ENCODE measurements at regions not wholly inside any gene's neighbourhood (a gene's known extent, or its start where the extent isn't known, plus 50 kb on each side); places are given as distances from the start of the nearest gene placed in this dataset.

DNA sequence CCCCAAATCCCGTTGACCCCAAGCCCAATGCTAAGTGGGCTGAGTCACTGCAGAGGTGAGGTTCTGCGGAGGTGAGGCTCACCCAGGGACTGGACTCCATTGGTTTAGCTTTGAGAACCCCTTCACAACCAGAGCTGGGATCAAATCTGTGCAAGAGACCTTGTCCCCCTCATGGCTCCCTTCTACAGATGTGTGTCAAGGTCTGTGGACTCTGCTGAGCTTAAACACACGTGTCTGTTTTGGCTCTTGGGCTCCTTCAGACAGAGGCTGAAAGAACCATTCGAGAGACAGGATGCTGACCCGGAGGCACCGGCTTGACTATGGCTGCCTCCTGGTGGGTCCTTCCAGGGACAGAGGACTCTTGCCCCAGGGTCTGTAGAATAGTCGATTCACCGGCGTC lies 190.3 kb downstream of the LPIN1 start:
- Mint-ChIP-seq H3K36me3 (peaks cover 4% of the 10 kb centered on the region), H3K4me1 (ENCODE audit: unreplicated experiment) (peaks cover 5% of the 10 kb centered on the region), H3K9me3 (peaks cover 5% of the 10 kb centered on the region), H3K27ac (no peak overlapping the region), H3K4me3 (no peak overlapping the region), H3K27me3 (no peaks in the 10 kb centered on the region)
- no peak for DNase-seq (ENCODE audit: extremely low spot score, unreplicated experiment)
- TF ChIP-seq, protein P1, sequence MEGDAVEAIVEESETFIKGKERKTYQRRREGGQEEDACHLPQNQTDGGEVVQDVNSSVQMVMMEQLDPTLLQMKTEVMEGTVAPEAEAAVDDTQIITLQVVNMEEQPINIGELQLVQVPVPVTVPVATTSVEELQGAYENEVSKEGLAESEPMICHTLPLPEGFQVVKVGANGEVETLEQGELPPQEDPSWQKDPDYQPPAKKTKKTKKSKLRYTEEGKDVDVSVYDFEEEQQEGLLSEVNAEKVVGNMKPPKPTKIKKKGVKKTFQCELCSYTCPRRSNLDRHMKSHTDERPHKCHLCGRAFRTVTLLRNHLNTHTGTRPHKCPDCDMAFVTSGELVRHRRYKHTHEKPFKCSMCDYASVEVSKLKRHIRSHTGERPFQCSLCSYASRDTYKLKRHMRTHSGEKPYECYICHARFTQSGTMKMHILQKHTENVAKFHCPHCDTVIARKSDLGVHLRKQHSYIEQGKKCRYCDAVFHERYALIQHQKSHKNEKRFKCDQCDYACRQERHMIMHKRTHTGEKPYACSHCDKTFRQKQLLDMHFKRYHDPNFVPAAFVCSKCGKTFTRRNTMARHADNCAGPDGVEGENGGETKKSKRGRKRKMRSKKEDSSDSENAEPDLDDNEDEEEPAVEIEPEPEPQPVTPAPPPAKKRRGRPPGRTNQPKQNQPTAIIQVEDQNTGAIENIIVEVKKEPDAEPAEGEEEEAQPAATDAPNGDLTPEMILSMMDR (conservative IDR thresholded peaks at IDR 0.05), result no peak

GRCh38 chr2:11938196-11938595 lies 191.8 kb downstream of the LPIN1 start:
- peaks cover 10% of the 10 kb centered on the region for H3K4me1 Mint-ChIP-seq (ENCODE audit: unreplicated experiment)
- peaks cover 4% of the 10 kb centered on the region for H3K36me3 Mint-ChIP-seq
- DNase-seq (ENCODE audit: extremely low spot score, unreplicated experiment), result no peak
- no peak overlapping the region for H3K27ac Mint-ChIP-seq
- H3K9me3 Mint-ChIP-seq, result peaks cover 5% of the 10 kb centered on the region
- TF ChIP-seq, protein P1 (conservative IDR thresholded peaks at IDR 0.05), result no peak
- no peaks in the 10 kb centered on the region for H3K27me3 Mint-ChIP-seq
- no peak overlapping the region for H3K4me3 Mint-ChIP-seq

- H3K27me3 Mint-ChIP-seq, result no peaks in the 10 kb centered on the region
- H3K4me3 Mint-ChIP-seq, result no peak overlapping the region
- peaks cover 5% of the 10 kb centered on the region for H3K9me3 Mint-ChIP-seq
- H3K36me3 Mint-ChIP-seq, result peaks cover 4% of the 10 kb centered on the region
- no peak overlapping the region for H3K27ac Mint-ChIP-seq
- DNase-seq (ENCODE audit: extremely low spot score, unreplicated experiment), result no peak
- TF ChIP-seq, protein P1 (conservative IDR thresholded peaks at IDR 0.05), result no peak
- H3K4me1 Mint-ChIP-seq (ENCODE audit: unreplicated experiment), result peaks cover 5% of the 10 kb centered on the region
Observed at GRCh38 chr2:11939523-11939922, 193.1 kb downstream of the LPIN1 start.

DNA sequence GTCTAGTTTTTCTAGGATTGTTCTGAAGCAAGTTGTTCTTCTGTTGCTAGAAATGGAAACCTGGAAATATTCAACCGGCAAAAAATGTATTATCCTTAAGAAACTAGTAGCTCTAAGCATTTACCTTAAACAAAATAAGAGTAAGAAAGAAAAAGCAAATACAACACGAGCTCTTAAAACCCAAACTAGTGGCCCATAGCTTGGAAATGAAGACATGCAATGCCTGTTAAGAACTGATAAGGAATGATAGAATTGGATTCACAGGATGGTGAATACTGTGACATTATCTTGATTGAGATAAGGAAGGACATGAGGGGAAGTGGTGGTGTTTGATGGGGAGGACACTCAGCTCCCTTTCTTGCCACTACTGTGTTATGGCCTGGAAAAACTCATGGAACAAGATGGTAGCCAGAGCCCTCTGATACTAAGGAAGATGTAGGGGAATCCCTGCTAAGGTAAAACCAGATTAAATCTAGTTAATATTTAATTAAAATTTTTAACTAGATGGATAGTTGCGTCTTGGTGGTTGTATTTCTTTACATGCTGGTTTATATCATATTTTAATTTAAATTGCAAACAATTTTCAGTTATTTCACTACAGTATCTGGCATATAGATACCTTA lies 193.8 kb downstream of the LPIN1 start:
- Mint-ChIP-seq H3K4me3 (no peak overlapping the region), H3K9me3 (peaks cover 5% of the 10 kb centered on the region), H3K36me3 (peaks cover 4% of the 10 kb centered on the region), H3K27ac (no peak overlapping the region), H3K4me1 (ENCODE audit: unreplicated experiment) (peaks cover 5% of the 10 kb centered on the region), H3K27me3 (no peaks in the 10 kb centered on the region)
- TF ChIP-seq, protein P1 (conservative IDR thresholded peaks at IDR 0.05), result no peak
- no peak for DNase-seq (ENCODE audit: extremely low spot score, unreplicated experiment)

- Mint-ChIP-seq H3K4me3 (no peak overlapping the region), H3K36me3 (peaks cover 4% of the 10 kb centered on the region), H3K9me3 (peaks cover 5% of the 10 kb centered on the region), H3K27ac (no peak overlapping the region), H3K4me1 (ENCODE audit: unreplicated experiment) (peaks cover 5% of the 10 kb centered on the region), H3K27me3 (no peaks in the 10 kb centered on the region)
- no peak for DNase-seq (ENCODE audit: extremely low spot score, unreplicated experiment)
- TF ChIP-seq, protein P1 (conservative IDR thresholded peaks at IDR 0.05), result no peak
Observed at GRCh38 chr2:11940799-11941198, 194.4 kb downstream of the LPIN1 start.
